Uterus (tissue), 2 donors: ENCODE measurements at regions not wholly inside any gene's neighbourhood (a gene's known extent, or its start where the extent isn't known, plus 50 kb on each side); places are given as distances from the start of the nearest gene placed in this dataset.

Experiments
- POLR2A ChIP-seq, 2 donors: fragments of 450-650 bp; IDR thresholded peaks; one replicate each; pipeline ENCODE4 v1.6.1; 2016; ENCODE audit warnings: antibody characterized with exemption in 2 of 2, mild to moderate bottlenecking in 1 of 2, moderate library complexity in 1 of 2
- TF ChIP-seq, protein P1 (sequence below), 4 experiments: fragments of 200-600 bp in 2 of 4; fragments of 450-650 bp in 2 of 4; sonication (generic) in 2 of 4; IDR thresholded peaks; one replicate each; pipeline ENCODE4 v1.5.1; 2016 to 2019; ENCODE audit warnings: antibody characterized with exemption in 4 of 4, mild to moderate bottlenecking in 2 of 4, moderate library complexity in 1 of 4

DNA sequence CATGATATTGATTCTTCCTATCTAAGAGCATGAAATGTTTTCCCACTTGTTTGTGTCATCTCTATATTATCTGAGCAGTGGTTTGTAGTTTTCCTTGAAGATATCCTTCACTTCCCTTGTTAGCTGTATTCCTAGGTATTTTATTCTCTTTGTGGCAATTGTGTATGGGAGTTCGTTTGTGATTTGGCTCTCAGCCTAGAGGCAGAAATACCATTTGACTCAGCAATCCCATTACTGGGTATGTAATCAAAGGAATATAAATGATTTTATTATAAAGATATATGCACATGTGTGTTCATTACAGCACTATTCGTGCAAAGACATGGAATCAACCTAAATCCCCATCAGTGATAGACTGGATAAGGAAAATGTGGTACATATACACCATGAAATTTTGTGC is 172.7 kb upstream of the IL15 start:
- TF ChIP-seq, protein P1, sequence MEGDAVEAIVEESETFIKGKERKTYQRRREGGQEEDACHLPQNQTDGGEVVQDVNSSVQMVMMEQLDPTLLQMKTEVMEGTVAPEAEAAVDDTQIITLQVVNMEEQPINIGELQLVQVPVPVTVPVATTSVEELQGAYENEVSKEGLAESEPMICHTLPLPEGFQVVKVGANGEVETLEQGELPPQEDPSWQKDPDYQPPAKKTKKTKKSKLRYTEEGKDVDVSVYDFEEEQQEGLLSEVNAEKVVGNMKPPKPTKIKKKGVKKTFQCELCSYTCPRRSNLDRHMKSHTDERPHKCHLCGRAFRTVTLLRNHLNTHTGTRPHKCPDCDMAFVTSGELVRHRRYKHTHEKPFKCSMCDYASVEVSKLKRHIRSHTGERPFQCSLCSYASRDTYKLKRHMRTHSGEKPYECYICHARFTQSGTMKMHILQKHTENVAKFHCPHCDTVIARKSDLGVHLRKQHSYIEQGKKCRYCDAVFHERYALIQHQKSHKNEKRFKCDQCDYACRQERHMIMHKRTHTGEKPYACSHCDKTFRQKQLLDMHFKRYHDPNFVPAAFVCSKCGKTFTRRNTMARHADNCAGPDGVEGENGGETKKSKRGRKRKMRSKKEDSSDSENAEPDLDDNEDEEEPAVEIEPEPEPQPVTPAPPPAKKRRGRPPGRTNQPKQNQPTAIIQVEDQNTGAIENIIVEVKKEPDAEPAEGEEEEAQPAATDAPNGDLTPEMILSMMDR (IDR thresholded peaks at IDR 0.05), result no peak
- no peak for TF ChIP-seq POLR2A (IDR thresholded peaks at IDR 0.05)
